ENCODE measurements at regions not wholly inside any gene's neighbourhood (a gene's known extent, or its start where the extent isn't known, plus 50 kb on each side); places are given as distances from the start of the nearest gene placed in this dataset.

GRCh38 chr4:4781936-4782707, 77.3 kb upstream of the MSX1 start:
- Histone ChIP-seq H3K27me3 (ENCODE audit: insufficient read depth, insufficient read length) (peaks cover 7% of the 10 kb centered on the region), H3K36me3 (ENCODE audit: insufficient read depth, insufficient read length, low read length) (no peaks in the 10 kb centered on the region), H3K9me3 (ENCODE audit: insufficient read depth, low read length) (peaks cover 14% of the 10 kb centered on the region; the same call in 1 of the 2 replicates), H3K4me3 (ENCODE audit: insufficient read length, low read depth) (no peak overlapping the region), H3K4me1 (ENCODE audit: insufficient read depth, insufficient read length) (peaks cover 3% of the 10 kb centered on the region), H3K9ac (ENCODE audit: insufficient read length, low read depth) (no peak overlapping the region)
- no peak for TF ChIP-seq ZNF274 (IDR thresholded peaks at IDR 0.05; ENCODE audit: low read depth, low read length)
- no peak for TF ChIP-seq YY1 (IDR thresholded peaks at IDR 0.05; ENCODE audit: insufficient read depth, insufficient read length)
- TF ChIP-seq SUZ12 (IDR thresholded peaks at IDR 0.05; ENCODE audit: extremely low read depth, insufficient read depth, insufficient read length) = no peak
- DNase-seq (ENCODE audit: low read depth, low spot score) = no peak

GRCh38 chr4:4780729-4781244, 78.7 kb upstream of the MSX1 start:
- no peak for DNase-seq (ENCODE audit: low read depth, low spot score)

DNA sequence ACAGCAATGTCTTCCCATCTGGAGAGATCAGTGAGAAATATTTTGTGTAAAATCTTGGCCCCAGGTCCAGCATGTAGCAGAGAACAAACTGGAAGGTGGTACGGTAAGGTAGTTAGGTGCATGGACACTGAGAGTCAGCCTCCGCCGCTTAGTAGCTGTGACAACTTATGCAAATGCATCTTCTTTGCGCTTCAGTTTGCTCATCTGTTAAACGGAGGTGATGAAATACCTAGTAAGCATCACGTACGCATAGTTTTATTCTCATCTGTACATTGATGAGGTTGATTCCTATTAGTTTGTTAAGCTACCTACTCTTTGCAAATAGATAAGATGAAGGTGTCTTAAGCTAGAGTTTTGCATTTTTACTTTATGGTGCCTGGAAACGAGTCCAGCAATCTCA, 80.0 kb upstream of the MSX1 start:
- no peaks in the 10 kb centered on the region for H3K36me3 ChIP-seq (ENCODE audit: insufficient read depth, insufficient read length, low read length)
- H3K4me3 ChIP-seq (ENCODE audit: insufficient read length, low read depth) = no peak overlapping the region
- peaks cover 19% of the 10 kb centered on the region for H3K27me3 ChIP-seq (ENCODE audit: insufficient read depth, insufficient read length)
- H3K4me1 ChIP-seq (ENCODE audit: insufficient read depth, insufficient read length) = peaks cover 3% of the 10 kb centered on the region
- no peak overlapping the region for H3K9ac ChIP-seq (ENCODE audit: insufficient read length, low read depth)
- TF ChIP-seq SUZ12 (IDR thresholded peaks at IDR 0.05; ENCODE audit: extremely low read depth, insufficient read depth, insufficient read length) = no peak
- TF ChIP-seq ZNF274 (IDR thresholded peaks at IDR 0.05; ENCODE audit: low read depth, low read length) = no peak
- no peak for TF ChIP-seq YY1 (IDR thresholded peaks at IDR 0.05; ENCODE audit: insufficient read depth, insufficient read length)
- no peak for DNase-seq (ENCODE audit: low read depth, low spot score)
- no peaks in the 10 kb centered on the region for H3K9me3 ChIP-seq (ENCODE audit: insufficient read depth, low read length)

More at GRCh38 chr4:4780729-4781244, 78.7 kb upstream of the MSX1 start:
- Histone ChIP-seq H3K27me3 (ENCODE audit: insufficient read depth, insufficient read length) (peaks cover 15% of the 10 kb centered on the region), H3K9ac (ENCODE audit: insufficient read length, low read depth) (no peak overlapping the region), H3K9me3 (ENCODE audit: insufficient read depth, low read length) (0 out of 2 replicates have a peak, but pooled peaks cover under 1% of the 10 kb centered on the region), H3K4me1 (ENCODE audit: insufficient read depth, insufficient read length) (peaks cover 3% of the 10 kb centered on the region), H3K36me3 (ENCODE audit: insufficient read depth, insufficient read length, low read length) (no peaks in the 10 kb centered on the region), H3K4me3 (ENCODE audit: insufficient read length, low read depth) (no peak overlapping the region)
- TF ChIP-seq SUZ12 (IDR thresholded peaks at IDR 0.05; ENCODE audit: extremely low read depth, insufficient read depth, insufficient read length) (no peak), ZNF274 (IDR thresholded peaks at IDR 0.05; ENCODE audit: low read depth, low read length) (no peak), YY1 (IDR thresholded peaks at IDR 0.05; ENCODE audit: insufficient read depth, insufficient read length) (no peak)

- DNase-seq (ENCODE audit: low read depth, low spot score) = no peak
- Histone ChIP-seq H3K4me3 (ENCODE audit: insufficient read length, low read depth) (no peak overlapping the region), H3K36me3 (ENCODE audit: insufficient read depth, insufficient read length, low read length) (no peaks in the 10 kb centered on the region), H3K27me3 (ENCODE audit: insufficient read depth, insufficient read length) (peaks cover 19% of the 10 kb centered on the region), H3K9me3 (ENCODE audit: insufficient read depth, low read length) (no peaks in the 10 kb centered on the region), H3K9ac (ENCODE audit: insufficient read length, low read depth) (no peak overlapping the region), H3K4me1 (ENCODE audit: insufficient read depth, insufficient read length) (peaks cover 3% of the 10 kb centered on the region)
- TF ChIP-seq YY1 (IDR thresholded peaks at IDR 0.05; ENCODE audit: insufficient read depth, insufficient read length) (no peak), ZNF274 (IDR thresholded peaks at IDR 0.05; ENCODE audit: low read depth, low read length) (no peak), SUZ12 (IDR thresholded peaks at IDR 0.05; ENCODE audit: extremely low read depth, insufficient read depth, insufficient read length) (no peak)
Measured at GRCh38 chr4:4779054-4779453, 80.4 kb upstream of the MSX1 start.

DNA sequence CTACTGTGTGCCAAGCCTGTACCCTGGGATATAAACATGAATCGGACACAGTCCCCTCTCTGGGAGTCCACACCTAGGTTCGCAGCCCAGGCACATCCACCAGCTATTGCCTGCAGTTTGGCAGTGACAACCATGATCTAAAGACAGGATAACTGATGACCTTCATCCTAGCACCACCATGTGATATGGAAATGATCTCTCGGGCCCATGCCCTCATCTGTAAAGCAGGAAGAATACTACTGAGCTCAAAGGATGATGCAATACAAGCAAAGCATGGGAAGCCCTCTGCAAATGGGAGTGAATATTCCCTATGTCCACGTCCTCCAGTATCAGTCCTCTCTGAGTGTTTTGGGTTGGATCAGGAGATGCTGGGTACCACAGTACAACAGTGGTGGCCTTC, 80.9 kb upstream of the MSX1 start:
- Histone ChIP-seq H3K9ac (ENCODE audit: insufficient read length, low read depth) (no peak overlapping the region), H3K4me1 (ENCODE audit: insufficient read depth, insufficient read length) (no peaks in the 10 kb centered on the region), H3K9me3 (ENCODE audit: insufficient read depth, low read length) (no peaks in the 10 kb centered on the region), H3K36me3 (ENCODE audit: insufficient read depth, insufficient read length, low read length) (no peaks in the 10 kb centered on the region), H3K27me3 (ENCODE audit: insufficient read depth, insufficient read length) (peaks cover 19% of the 10 kb centered on the region), H3K4me3 (ENCODE audit: insufficient read length, low read depth) (no peak overlapping the region)
- DNase-seq (ENCODE audit: low read depth, low spot score) = no peak
- TF ChIP-seq ZNF274 (IDR thresholded peaks at IDR 0.05; ENCODE audit: low read depth, low read length) (no peak), SUZ12 (IDR thresholded peaks at IDR 0.05; ENCODE audit: extremely low read depth, insufficient read depth, insufficient read length) (no peak), YY1 (IDR thresholded peaks at IDR 0.05; ENCODE audit: insufficient read depth, insufficient read length) (no peak)

DNA sequence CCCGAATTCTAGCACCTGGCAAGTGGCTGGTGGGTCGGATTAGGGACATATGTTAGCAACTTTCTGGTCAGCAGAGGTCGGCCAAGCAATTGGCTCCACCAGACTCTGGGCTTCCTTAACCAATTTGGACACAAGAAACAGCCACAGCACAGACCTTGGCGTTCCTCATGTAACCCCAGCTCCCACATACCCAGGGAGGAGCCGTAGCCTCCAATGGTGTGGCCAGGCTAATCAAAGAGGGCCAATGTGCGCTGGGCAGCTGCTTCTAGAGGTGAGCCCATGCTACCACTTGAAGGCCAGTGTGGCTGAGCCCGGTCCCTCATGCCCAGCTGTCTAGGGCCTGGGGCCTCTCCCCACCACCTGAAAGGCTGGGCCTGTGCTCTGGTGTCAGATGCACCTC, 82.5 kb upstream of the MSX1 start:
- TF ChIP-seq ZNF274 (IDR thresholded peaks at IDR 0.05; ENCODE audit: low read depth, low read length) (no peak), YY1 (IDR thresholded peaks at IDR 0.05; ENCODE audit: insufficient read depth, insufficient read length) (no peak), SUZ12 (IDR thresholded peaks at IDR 0.05; ENCODE audit: extremely low read depth, insufficient read depth, insufficient read length) (no peak)
- peaks cover 17% of the 10 kb centered on the region for H3K27me3 ChIP-seq (ENCODE audit: insufficient read depth, insufficient read length)

GRCh38 chr4:4776335-4776734, 83.1 kb upstream of the MSX1 start:
- Histone ChIP-seq H3K4me3 (ENCODE audit: insufficient read length, low read depth) (no peak overlapping the region), H3K9me3 (ENCODE audit: insufficient read depth, low read length) (no peaks in the 10 kb centered on the region), H3K9ac (ENCODE audit: insufficient read length, low read depth) (no peak overlapping the region), H3K36me3 (ENCODE audit: insufficient read depth, insufficient read length, low read length) (no peaks in the 10 kb centered on the region), H3K4me1 (ENCODE audit: insufficient read depth, insufficient read length) (no peaks in the 10 kb centered on the region), H3K27me3 (ENCODE audit: insufficient read depth, insufficient read length) (peaks cover 17% of the 10 kb centered on the region)
- DNase-seq (ENCODE audit: low read depth, low spot score) = no peak
- TF ChIP-seq SUZ12 (IDR thresholded peaks at IDR 0.05; ENCODE audit: extremely low read depth, insufficient read depth, insufficient read length) (no peak), YY1 (IDR thresholded peaks at IDR 0.05; ENCODE audit: insufficient read depth, insufficient read length) (no peak), ZNF274 (IDR thresholded peaks at IDR 0.05; ENCODE audit: low read depth, low read length) (no peak)

More for the DNA sequence above, 82.5 kb upstream of the MSX1 start:
- Histone ChIP-seq H3K9me3 (ENCODE audit: insufficient read depth, low read length) (no peaks in the 10 kb centered on the region), H3K4me1 (ENCODE audit: insufficient read depth, insufficient read length) (no peaks in the 10 kb centered on the region), H3K36me3 (ENCODE audit: insufficient read depth, insufficient read length, low read length) (no peaks in the 10 kb centered on the region), H3K4me3 (ENCODE audit: insufficient read length, low read depth) (no peak overlapping the region), H3K9ac (ENCODE audit: insufficient read length, low read depth) (no peak overlapping the region)
- no peak for DNase-seq (ENCODE audit: low read depth, low spot score)
